Tibial nerve (tissue), 4 donors: ENCODE measurements at regions not wholly inside any gene's neighbourhood (a gene's known extent, or its start where the extent isn't known, plus 50 kb on each side); places are given as distances from the start of the nearest gene placed in this dataset.

ENCODE experiments used
- DNase-seq, 2 donors: peaks; one replicate each; pipeline ENCODE4 v3.0.0-alpha.2; 2019; ENCODE audit warnings: low spot score in 2 of 2
- H3K27ac ChIP-seq, 4 donors: fragments of 200-600 bp; sonication (generic) in 3 of 4; one replicate each; pipeline ENCODE4 v1.5.1; 2017 to 2019; ENCODE audit warnings: mild to moderate bottlenecking in 1 of 4
- H3K27me3 ChIP-seq, 2 donors: fragments of 200-600 bp; sonication (generic) in 1 of 2; one replicate each; pipeline versions ENCODE4 v1.5.1 to v1.6.0; 2017 to 2019
- H3K36me3 ChIP-seq, 3 donors: fragments of 200-600 bp; sonication (generic); one replicate each; pipeline ENCODE4 v1.5.1; 2018 to 2019
- H3K4me1 ChIP-seq, 4 donors: fragments of 200-600 bp; sonication (generic) in 3 of 4; one replicate each; pipeline ENCODE4 v1.5.1; 2017 to 2019
- H3K4me3 ChIP-seq, 4 donors: fragments of 200-600 bp; sonication (generic) in 3 of 4; one replicate each; pipeline ENCODE4 v1.5.1; 2017 to 2019; ENCODE audit warnings: mild to moderate bottlenecking in 1 of 4, moderate library complexity in 1 of 4
- H3K9me3 ChIP-seq, 4 donors: fragments of 200-600 bp; sonication (generic) in 3 of 4; one replicate each; pipeline ENCODE4 v1.5.1; 2017 to 2019
- CTCF ChIP-seq, 5 experiments: fragments of 200-600 bp in 3 of 5; fragments of 450-650 bp in 2 of 5; sonication (generic) in 3 of 5; IDR thresholded peaks; one replicate each; pipeline ENCODE4 v1.5.1; 2016 to 2019; ENCODE audit warnings: antibody characterized with exemption in 5 of 5, mild to moderate bottlenecking in 3 of 5, moderate library complexity in 2 of 5
- EP300 ChIP-seq, 2 donors: sonication (generic); formaldehyde crosslinking; IDR thresholded peaks; one replicate each; pipeline ENCODE4 v1.6.1; 2017; ENCODE audit warnings: antibody characterized with exemption in 2 of 2, mild to moderate bottlenecking in 1 of 2
- POLR2A ChIP-seq, 2 donors: fragments of 450-650 bp; IDR thresholded peaks; one replicate each; pipeline ENCODE4 v1.6.1; 2017; ENCODE audit warnings: antibody characterized with exemption in 2 of 2, mild to moderate bottlenecking in 2 of 2, moderate library complexity in 2 of 2
- WGBS, 2 donors: methylation state at CpG; one replicate each; pipeline ENCODE4 v1.1.5; 2018; 5-methylcytosine and 5-hydroxymethylcytosine counted together

DNA sequence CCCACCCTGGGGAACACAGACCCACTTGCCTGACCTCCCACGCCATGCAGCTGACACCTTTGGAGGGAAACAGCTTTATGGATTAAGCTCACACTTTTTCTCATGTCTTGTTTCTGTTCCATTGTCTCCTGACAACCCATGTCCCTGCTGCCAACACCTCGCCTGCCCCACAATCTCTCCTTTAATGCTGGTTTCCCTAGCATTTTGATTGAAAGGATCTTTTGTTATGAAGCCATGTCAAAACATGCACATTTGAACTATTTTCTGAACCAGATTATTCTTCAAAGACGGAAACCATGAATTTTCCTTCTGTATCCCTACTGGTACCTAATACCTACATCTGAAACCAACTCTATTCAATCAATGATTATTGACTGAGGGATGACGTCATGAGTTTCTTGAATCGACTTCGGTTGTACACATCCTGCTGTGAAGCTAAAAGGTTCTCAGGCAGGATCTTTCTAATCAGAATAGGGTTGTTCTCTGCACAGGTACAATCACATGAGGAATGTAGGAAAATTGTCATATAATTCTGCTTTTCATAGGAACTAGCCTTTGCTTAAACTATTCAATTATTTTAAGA lies 106.2 kb upstream of the NEBL start:
- no peaks in the 10 kb centered on the region for H3K4me1 ChIP-seq
- DNase-seq = no peak
- TF ChIP-seq EP300 (IDR thresholded peaks at IDR 0.05) = no peak
- no peak for TF ChIP-seq POLR2A (IDR thresholded peaks at IDR 0.05)
- no peak for TF ChIP-seq CTCF (IDR thresholded peaks at IDR 0.05)
- H3K36me3 ChIP-seq = no peaks in the 10 kb centered on the region
- no peaks in the 10 kb centered on the region for H3K27me3 ChIP-seq
- no peak overlapping the region for H3K4me3 ChIP-seq
- H3K9me3 ChIP-seq = no peaks in the 10 kb centered on the region
- WGBS, 2 donors = 72 to 77% methylated on average over 6 of the region's 6 CpGs
- no peak overlapping the region for H3K27ac ChIP-seq

GRCh38 chr10:21002091-21002878 lies 105.2 kb upstream of the NEBL start:
- no peaks in the 10 kb centered on the region for H3K27me3 ChIP-seq
- H3K4me3 ChIP-seq = no peak overlapping the region
- H3K4me1 ChIP-seq = no peaks in the 10 kb centered on the region
- DNase-seq = no peak
- H3K9me3 ChIP-seq = no peaks in the 10 kb centered on the region
- H3K27ac ChIP-seq = no peak overlapping the region
- WGBS, 2 donors = 51 to 53% methylated on average over 11 of the region's 11 CpGs
- no peaks in the 10 kb centered on the region for H3K36me3 ChIP-seq
- TF ChIP-seq CTCF (IDR thresholded peaks at IDR 0.05) (no peak), POLR2A (IDR thresholded peaks at IDR 0.05) (no peak), EP300 (IDR thresholded peaks at IDR 0.05) (no peak)

- WGBS, 2 donors = 84 to 87% methylated on average over 11 of the region's 11 CpGs
- no peaks in the 10 kb centered on the region for H3K9me3 ChIP-seq
- H3K27me3 ChIP-seq = no peaks in the 10 kb centered on the region
- no peak overlapping the region for H3K27ac ChIP-seq
- TF ChIP-seq EP300 (IDR thresholded peaks at IDR 0.05) (no peak), CTCF (IDR thresholded peaks at IDR 0.05) (no peak), POLR2A (IDR thresholded peaks at IDR 0.05) (no peak)
- no peak overlapping the region for H3K4me3 ChIP-seq
- no peaks in the 10 kb centered on the region for H3K4me1 ChIP-seq
- H3K36me3 ChIP-seq = no peaks in the 10 kb centered on the region
- DNase-seq = no peak
Measured at GRCh38 chr10:20999699-21000098, 102.6 kb upstream of the NEBL start.

- Histone ChIP-seq H3K27ac (no peak overlapping the region), H3K27me3 (no peaks in the 10 kb centered on the region), H3K4me3 (no peak overlapping the region), H3K9me3 (no peaks in the 10 kb centered on the region), H3K36me3 (no peaks in the 10 kb centered on the region), H3K4me1 (no peaks in the 10 kb centered on the region)
- no peak for DNase-seq
- TF ChIP-seq CTCF (IDR thresholded peaks at IDR 0.05) = no peak
- TF ChIP-seq POLR2A (IDR thresholded peaks at IDR 0.05) = no peak
- TF ChIP-seq EP300 (IDR thresholded peaks at IDR 0.05) = no peak
- 92 to 94% methylated on average over 5 of the region's 5 CpGs for WGBS, 2 donors
Measured at GRCh38 chr10:20998036-20998435, 100.9 kb upstream of the NEBL start.
